ENCODE measurements at regions not wholly inside any gene's neighbourhood (a gene's known extent, or its start where the extent isn't known, plus 50 kb on each side); places are given as distances from the start of the nearest gene placed in this dataset.

DNA sequence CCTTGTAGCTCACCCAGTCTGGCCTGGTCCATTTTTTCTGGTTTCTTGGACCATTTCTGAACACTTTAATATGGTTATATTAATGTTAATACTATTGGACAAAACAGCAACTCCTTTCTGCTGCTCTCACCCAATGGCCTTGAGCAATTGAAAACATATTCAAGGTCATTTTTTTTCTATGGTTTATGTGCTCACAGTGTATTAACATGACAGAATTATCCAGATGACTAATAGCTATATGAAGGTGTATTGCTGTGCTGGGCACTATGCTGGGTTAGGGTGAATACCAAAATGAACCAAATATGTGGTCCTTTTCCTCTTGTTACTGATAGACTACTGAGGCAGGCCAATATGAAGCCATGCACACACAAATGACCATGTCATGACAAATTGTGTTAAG is 591.6 kb upstream of the PLXNA2 start:
- no peak for TF ChIP-seq EZH2 (optimal IDR thresholded peaks at IDR 0.05; ENCODE audit: low read depth, low read length)
- TF ChIP-seq, protein P1, sequence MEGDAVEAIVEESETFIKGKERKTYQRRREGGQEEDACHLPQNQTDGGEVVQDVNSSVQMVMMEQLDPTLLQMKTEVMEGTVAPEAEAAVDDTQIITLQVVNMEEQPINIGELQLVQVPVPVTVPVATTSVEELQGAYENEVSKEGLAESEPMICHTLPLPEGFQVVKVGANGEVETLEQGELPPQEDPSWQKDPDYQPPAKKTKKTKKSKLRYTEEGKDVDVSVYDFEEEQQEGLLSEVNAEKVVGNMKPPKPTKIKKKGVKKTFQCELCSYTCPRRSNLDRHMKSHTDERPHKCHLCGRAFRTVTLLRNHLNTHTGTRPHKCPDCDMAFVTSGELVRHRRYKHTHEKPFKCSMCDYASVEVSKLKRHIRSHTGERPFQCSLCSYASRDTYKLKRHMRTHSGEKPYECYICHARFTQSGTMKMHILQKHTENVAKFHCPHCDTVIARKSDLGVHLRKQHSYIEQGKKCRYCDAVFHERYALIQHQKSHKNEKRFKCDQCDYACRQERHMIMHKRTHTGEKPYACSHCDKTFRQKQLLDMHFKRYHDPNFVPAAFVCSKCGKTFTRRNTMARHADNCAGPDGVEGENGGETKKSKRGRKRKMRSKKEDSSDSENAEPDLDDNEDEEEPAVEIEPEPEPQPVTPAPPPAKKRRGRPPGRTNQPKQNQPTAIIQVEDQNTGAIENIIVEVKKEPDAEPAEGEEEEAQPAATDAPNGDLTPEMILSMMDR (IDR thresholded peaks at IDR 0.05; ENCODE audit: low read length), result no peak
- no peak for TF ChIP-seq EZH2phosphoT487 (IDR thresholded peaks at IDR 0.05; ENCODE audit: low read length)

Data from MM.1S (cell line).